ENCODE measurements at regions not wholly inside any gene's neighbourhood (a gene's known extent, or its start where the extent isn't known, plus 50 kb on each side); places are given as distances from the start of the nearest gene placed in this dataset.
"Not testable (repeated sequence)": the region's sequence is repeated elsewhere in the genome, so short reads cannot be mapped to it uniquely, and the experiment has no call there.

DNA sequence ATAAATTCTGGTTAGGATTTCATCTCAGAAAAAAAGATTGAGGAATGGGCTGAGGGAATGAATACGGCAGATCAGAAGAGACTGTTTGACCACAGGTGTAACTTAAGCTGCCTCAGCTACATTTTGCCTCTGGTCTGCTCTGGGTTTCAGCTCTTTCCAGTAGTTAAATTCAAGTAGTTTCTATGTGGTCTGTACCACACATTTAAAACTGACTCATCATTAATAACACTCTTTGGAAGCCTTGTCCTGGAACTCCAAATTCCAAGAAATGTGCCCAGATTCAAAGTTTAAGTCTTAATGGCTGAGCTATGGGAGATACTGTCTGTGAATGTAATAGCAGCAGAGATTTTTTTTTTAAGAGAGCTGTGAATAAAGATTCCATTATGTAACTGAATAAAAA, 133.1 kb upstream of the IGSF10 start:
- peak; percentile 76 for DNase-seq

GRCh38 chr3:151592287-151592686, 131.4 kb upstream of the IGSF10 start:
- DNase-seq, result no peak

GRCh38 chr3:151591441-151591840, 130.6 kb upstream of the IGSF10 start:
- no peak for DNase-seq

- no peak for DNase-seq
These were observed 128.4 kb upstream of the IGSF10 start for GRCh38 chr3:151589311-151589710.

DNA sequence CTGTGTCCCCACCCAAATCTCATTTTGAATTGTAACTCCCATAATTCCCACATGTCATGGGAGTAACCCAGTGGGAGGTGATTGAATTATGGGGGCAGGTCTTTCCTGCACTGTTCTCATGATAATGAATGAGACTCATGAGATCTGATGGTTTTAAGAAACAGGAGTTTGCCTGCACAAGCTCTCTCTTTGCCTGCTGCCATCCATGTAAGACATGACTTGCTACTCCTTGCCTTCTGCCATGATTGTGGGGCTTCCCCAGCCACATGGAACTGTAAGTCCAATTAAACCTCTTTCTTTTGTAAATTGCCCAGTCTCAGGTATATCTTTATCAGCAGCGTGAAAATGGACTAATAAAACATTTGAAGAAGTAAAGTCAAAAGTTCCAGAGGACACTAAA, 126.8 kb upstream of the IGSF10 start:
- DNase-seq, result not testable (repeated sequence)

GRCh38 chr3:151584566-151584965, 123.7 kb upstream of the IGSF10 start:
- peak; percentile 64 for DNase-seq

- no peak for DNase-seq
These were observed 120.2 kb upstream of the IGSF10 start for GRCh38 chr3:151581035-151581434.

DNA sequence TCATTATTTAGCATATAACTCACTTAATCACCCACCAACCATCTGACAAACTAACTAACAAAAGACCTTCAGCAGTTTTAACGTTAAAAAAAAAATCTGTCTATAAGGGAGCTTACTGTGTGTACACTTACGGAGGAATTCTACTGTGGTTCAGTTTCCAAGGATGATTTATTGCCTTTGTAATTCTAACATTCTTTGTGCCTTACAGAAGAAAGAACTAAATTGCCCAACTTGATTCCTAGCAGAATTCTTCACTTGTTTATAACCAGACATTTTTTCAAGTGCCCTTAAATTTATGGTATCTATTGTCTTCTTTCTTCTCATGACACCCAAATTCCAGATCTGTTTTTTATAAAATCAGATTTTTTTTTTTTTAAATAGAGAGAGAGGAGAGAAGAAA, 119.7 kb upstream of the IGSF10 start:
- DNase-seq, result no peak

DNA sequence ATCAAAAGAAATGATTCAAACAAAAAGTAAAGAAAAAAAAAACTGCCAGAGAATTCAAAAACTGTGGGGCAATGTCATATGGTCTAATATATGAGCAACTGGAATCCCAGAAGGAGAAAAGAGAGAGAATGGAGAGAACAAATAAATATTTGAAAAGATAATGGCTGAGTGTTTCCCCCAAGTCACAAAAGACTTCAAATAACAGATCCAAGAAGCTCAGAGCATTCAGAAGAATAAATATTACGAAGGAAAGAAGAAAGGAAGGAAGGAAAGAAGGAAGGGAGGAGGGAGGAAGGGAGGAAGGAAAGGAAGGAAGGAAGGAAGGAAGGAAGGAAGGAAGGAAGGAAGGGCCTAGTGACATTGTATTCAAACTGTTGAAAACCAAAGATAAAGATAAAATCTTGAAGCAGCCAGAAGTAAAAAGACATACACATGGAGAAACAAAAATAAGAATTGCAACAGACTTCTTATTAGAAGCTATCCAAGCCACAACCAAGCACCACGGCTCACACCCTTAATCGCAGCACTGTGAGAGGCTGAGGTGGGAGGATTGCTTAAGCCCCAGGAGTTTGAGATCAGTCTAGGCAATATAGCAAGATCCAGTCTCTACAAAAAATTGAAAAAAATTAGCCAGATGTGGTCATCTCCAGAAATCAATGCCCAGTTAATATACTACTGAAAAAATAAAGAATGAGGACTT, 118.9 kb upstream of the IGSF10 start:
- DNase-seq, result no peak

- DNase-seq, result no peak
These were observed 117.6 kb upstream of the IGSF10 start for GRCh38 chr3:151578495-151578894.

DNA sequence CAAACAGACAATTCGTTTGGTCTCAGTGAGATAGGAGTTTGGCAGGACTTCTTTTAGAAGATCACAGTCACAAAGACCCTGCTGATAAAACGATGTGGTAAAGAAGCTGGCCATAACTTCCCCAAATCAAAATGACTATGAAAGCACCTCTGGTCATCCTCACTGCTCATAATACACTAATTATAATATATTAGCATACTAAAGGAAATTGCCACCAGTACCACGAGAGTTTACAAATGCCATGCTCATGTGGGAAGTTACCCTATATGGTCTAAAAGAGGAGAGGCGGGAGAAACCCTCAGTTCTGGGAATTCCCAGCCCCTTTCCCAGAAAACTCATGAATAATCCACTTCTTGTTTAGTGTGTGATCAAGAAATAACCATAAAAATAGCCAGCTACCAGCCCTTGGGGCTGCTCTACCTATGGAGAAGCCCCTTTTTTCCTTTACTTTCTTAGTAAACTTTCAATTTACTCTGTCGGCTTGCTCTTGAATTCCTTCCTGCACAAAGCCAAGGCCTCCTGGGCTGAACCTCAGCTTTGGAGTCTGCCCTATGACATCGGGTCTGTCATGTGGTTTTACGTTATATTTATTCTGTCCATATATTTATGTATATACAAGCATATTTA, 115.8 kb upstream of the IGSF10 start:
- no peak for DNase-seq

GRCh38 chr3:151568184-151568583, 107.3 kb upstream of the IGSF10 start:
- DNase-seq, result no peak

DNA sequence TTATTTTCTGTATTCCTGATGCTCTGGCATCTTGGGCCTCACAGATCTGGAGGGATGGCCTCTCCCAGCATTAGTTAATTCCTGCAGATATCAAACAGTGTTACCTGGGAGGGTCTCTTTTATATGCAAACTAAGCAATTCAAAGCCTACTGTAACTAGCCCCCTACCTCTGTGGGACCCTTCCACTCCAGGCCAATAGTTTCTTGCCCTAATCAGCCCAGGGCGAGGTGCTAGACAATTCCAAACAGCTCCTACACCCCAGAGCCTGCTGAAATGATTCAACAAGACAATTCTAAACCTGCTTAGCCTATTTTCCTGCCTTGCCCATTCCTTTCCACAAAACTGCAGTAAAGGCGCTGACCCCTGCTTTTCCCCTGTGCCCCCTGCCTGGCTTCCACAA, 106.6 kb upstream of the IGSF10 start:
- DNase-seq, result no peak

GRCh38 chr3:151564261-151564660, 103.4 kb upstream of the IGSF10 start:
- no peak for DNase-seq

DNA sequence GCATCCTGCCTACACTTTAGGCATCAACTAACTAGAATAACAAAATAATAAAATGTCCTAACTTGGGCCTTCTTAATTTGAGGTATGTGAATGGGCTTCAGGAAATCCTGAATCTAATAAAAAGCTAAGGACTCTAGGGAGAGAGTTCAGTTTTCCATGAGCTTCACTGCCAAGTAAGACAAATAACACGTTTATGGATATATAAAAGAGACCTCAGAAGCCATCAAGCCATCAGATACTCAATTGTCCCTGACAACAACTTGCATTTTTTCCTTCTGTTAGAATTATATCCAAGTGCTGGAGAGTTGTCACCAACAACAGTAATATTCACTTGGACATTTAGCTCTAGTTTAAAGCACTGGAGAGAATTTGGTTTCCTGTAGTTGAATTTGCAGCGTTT, 102.4 kb upstream of the IGSF10 start:
- no peak for DNase-seq

- DNase-seq, result no peak
These were observed 102.0 kb upstream of the IGSF10 start for GRCh38 chr3:151562891-151563290.

- no peak for DNase-seq
These were observed 101.0 kb upstream of the IGSF10 start for GRCh38 chr3:151561878-151562277.

DNA sequence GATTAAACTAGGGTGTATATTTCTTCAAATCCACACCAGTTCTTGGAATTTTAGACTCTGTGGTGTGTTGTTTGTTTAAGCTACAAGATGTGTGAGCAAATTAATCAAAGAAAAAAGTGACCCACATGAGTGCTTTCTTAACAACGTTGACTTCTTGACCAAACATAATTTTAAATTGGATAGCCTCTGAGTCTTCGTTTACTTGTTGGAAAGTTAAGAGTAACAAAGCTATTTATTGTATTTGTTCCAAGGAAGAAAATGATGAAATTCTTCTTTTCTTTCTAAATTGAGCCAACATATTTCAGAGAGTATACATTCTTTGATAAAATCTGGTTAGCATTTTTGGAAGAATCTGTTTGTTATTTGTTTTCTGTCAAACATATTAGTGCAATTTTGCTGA, 99.9 kb upstream of the IGSF10 start:
- no peak for DNase-seq

- no peak for DNase-seq
These were observed 98.9 kb upstream of the IGSF10 start for GRCh38 chr3:151559736-151560135.

DNA sequence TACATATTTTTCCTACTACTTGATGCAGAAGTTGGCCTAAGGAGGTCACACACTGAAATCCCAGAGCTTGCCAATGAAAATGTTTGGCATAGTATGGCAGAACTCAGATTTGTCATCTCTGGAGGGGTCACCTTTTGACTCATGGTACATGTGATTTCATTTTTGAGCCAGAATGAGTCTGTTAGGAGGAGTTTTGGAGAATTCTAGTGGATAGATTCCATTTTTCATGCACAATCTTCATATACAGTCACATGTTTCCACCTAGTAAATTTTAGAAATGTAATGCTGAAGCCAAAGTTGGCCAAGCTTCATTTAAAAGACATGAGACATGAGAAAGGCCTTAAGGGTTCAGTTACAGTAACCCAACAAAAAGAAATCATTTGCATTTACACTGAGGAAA, 97.8 kb upstream of the IGSF10 start:
- no peak for DNase-seq

DNA sequence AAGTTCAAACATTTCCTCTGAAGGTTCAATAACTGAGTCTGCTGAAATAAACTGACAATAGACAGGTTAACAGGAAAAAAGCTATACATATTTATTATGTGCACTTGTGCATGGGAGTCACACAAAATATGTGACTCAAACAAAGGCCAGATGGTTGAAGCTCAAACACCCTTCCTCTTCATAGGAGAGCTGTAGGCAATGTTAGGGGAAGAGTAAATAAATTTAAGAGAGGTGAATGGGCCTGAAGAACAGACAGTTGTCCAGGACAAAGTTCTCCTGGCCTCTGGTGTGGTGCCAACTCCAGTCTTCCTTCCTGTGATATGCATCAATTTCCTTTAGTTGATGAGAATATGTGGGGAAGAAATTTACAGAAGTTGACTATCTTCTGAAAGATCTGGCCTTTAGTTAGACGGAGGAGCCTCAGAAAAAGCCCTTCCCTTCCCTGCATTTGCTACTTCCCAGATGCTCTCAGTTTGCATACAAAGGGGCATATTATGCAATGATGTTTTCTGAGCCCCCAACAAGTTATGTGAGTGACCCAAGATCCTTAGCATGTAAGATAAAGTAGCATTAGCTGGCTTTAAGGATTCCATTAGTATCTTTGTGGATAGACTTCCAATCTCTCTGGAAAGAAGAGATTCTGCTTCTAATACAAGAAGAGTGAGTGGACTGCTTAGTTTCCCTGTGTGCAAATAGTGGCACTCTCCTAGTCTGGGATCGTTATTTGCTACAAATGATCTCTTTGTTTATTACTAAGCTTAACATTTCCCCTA, 96.4 kb upstream of the IGSF10 start:
- DNase-seq, result no peak

DNA sequence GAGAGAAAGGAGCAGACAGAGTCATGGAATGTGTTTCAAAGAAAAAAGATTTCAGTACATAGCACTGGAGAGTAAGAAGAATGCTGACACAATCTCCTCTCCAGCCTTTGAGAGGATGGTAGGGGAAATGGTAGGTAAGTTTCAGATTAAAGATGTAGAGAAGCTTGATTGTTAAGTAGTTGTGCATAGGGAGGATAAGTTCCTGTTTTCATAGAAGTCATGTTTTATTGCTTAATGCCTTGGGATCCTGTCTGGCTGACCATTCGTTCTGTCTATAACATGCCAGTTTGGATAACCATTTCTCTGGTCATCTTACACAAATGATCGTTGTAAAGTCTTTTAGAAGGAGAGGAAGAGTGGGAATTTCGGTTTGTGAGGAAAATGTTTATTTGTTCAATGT, 95.7 kb upstream of the IGSF10 start:
- DNase-seq, result no peak

GRCh38 chr3:151555523-151555922, 94.7 kb upstream of the IGSF10 start:
- no peak for DNase-seq

DNA sequence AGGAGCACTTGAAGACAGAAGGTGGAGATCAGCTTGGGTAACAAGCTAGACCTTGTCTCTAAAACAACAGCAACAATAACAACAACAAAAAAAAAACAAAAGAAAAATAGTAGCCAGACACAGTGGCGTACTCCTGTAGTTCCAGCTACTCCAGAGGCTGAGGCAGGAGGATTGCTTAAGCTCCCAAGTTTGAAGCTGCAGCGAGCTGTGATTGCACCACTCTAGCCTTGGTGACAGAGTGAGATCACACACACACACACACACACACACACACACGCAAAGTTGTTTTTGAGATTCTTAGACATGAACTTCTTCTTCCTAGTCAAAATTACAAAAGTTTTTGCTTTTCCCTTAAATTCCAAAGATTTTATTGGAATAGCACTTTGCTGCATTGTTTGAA, 93.0 kb upstream of the IGSF10 start:
- DNase-seq, result no peak

Measured in RPMI8226 (cell line).